ENCODE measurements at regions not wholly inside any gene's neighbourhood (a gene's known extent, or its start where the extent isn't known, plus 50 kb on each side); places are given as distances from the start of the nearest gene placed in this dataset.

- TF ChIP-seq CTCF (IDR thresholded peaks at IDR 0.05) (no peak), EZH2 (IDR thresholded peaks at IDR 0.05) (no peak), EZH2phosphoT487 (IDR thresholded peaks at IDR 0.05) (no peak)
These were observed 188.1 kb upstream of the CELF2 start for GRCh38 chr10:10829576-10829975.

Data from neural progenitor cell (in vitro differentiated cells).